Pancreas (tissue), 10 donors: ENCODE measurements at regions not wholly inside any gene's neighbourhood (a gene's known extent, or its start where the extent isn't known, plus 50 kb on each side); places are given as distances from the start of the nearest gene placed in this dataset.

Experiments
- ATAC-seq, 4 donors: fragments of 200-7000 bp; cut with Tn5 transposase; one replicate each; pipeline versions ENCODE4 v1.8.0 to v1.9.1; 2020; ENCODE audit warnings: mild to moderate bottlenecking in 4 of 4, moderate library complexity in 4 of 4
- DNase-seq, 6 donors: peaks; one replicate each; pipeline ENCODE4 v3.0.0-alpha.2; 2020
- FAIRE-seq: peaks from 2 replicates; lab custom pipeline; 2012; peaks lifted over from hg19 to GRCh38; lab: Jason Lieb, UNC
- H3K27ac ChIP-seq, 4 donors: fragments of 200-600 bp; sonication (generic); 1 replicate in 3 of 4; 2 replicates in 1 of 4; pipeline versions ENCODE4 v1.5.0 to v1.8.0; 2020
- H3K27me3 ChIP-seq, 4 donors: fragments of 200-600 bp; one replicate each; pipeline ENCODE4 v1.8.0; 2021
- H3K36me3 ChIP-seq, 3 donors: fragments of 200-600 bp; sonication (generic) in 1 of 3; one replicate each; pipeline versions ENCODE4 v1.5.0 to v1.8.0; 2020 to 2021
- H3K4me1 ChIP-seq, 3 donors: fragments of 200-600 bp; one replicate each; pipeline ENCODE4 v1.8.0; 2021
- H3K4me3 ChIP-seq, 4 donors: fragments of 200-600 bp; sonication (generic) in 2 of 4; one replicate each; pipeline versions ENCODE4 v1.5.0 to v1.8.0; 2020 to 2021
- H3K9me3 ChIP-seq, 4 donors: fragments of 200-600 bp; one replicate each; pipeline ENCODE4 v1.8.0; 2021
- CTCF ChIP-seq, 4 donors: fragments of 200-600 bp; sonication (generic) in 3 of 4; IDR thresholded peaks; one replicate each; pipeline versions ENCODE4 v1.5.0 to v1.8.0; 2021; ENCODE audit warnings: antibody characterized with exemption in 4 of 4
- WGBS, 2 donors: extraction: QIAGEN DNeasy Blood & Tissue Kit; methylation state at CpG; one replicate each; pipeline ENCODE4 v1.1.7; 2013; 5-methylcytosine and 5-hydroxymethylcytosine counted together
- intact Hi-C, 3 donors: fragments of 100-400 bp; cut with DNase I; formaldehyde crosslinking; loops; one replicate each; pipeline versions ENCODE4 v1.11.1 to v1.14.2; 2022
- donor health status: healthy with polysubstance abuse.
- donor health status: DM: no; HTN: no; CAD: no; lungs with moderate emphysema.
- donor health status: DM: no; HTN: no; CAD: no.
- donor health status: control.
- donor health status: control.
- donor health status: Bipolar disorder and iron deficiency.
- donor health status: DM: yes; HTN: yes; CAD: no.
- donor health status: DM: no; HTN: no; CAD: no.
- donor health status: DM: no; HTN: no; CAD: no.
- donor health status: DM: yes; HTN: yes; CAD: no.

DNA sequence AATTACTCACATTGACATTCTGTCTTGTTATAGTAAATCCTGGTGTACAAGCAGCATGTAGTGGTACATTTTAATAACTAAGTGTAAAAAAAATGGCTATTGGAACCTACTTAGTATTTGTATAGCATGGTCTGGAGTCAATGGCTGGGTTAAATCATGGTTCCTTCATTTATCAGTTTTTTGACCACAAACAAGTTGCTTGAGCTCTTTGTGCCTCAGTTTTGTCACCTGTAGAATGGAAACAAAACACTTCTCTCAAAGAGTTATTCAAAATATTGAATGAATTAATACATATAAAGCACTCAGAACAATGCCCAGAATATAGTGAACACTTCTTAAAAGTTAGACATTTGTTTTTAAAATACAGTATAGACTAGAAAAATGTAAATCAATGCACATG is 93.2 kb upstream of the HS3ST5 start:
- H3K36me3 ChIP-seq, result no peaks in the 10 kb centered on the region
- H3K4me3 ChIP-seq, result no peak overlapping the region
- FAIRE-seq (no peak), ATAC-seq (no peak), DNase-seq (no peak)
- H3K9me3 ChIP-seq, result no peaks in the 10 kb centered on the region
- no peaks in the 10 kb centered on the region for H3K27me3 ChIP-seq
- TF ChIP-seq CTCF (IDR thresholded peaks at IDR 0.05), result no peak
- no peak overlapping the region for H3K27ac ChIP-seq
- no peaks in the 10 kb centered on the region for H3K4me1 ChIP-seq
- intact Hi-C loops, result no loop called here

- intact Hi-C loops, result no loop called here
- no peak overlapping the region for H3K4me3 ChIP-seq
- no peaks in the 10 kb centered on the region for H3K36me3 ChIP-seq
- DNase-seq (no peak), ATAC-seq (no peak), FAIRE-seq (no peak)
- TF ChIP-seq CTCF (IDR thresholded peaks at IDR 0.05), result no peak
- no peaks in the 10 kb centered on the region for H3K27me3 ChIP-seq
- no peaks in the 10 kb centered on the region for H3K9me3 ChIP-seq
- no peaks in the 10 kb centered on the region for H3K4me1 ChIP-seq
- WGBS, 2 donors, result 77 to 79% methylated on average over 1 of the region's 1 CpG
- no peak overlapping the region for H3K27ac ChIP-seq
Observed at GRCh38 chr6:114432400-114432799, 89.6 kb upstream of the HS3ST5 start.

GRCh38 chr6:114431641-114432040 is 88.8 kb upstream of the HS3ST5 start:
- no peak for ATAC-seq
- 62 to 86% methylated on average over 1 of the region's 1 CpG for WGBS, 2 donors
- Histone ChIP-seq H3K4me1 (no peaks in the 10 kb centered on the region), H3K4me3 (no peak overlapping the region), H3K27ac (no peak overlapping the region), H3K27me3 (no peaks in the 10 kb centered on the region), H3K36me3 (no peaks in the 10 kb centered on the region), H3K9me3 (no peaks in the 10 kb centered on the region)
- FAIRE-seq, result no peak
- TF ChIP-seq CTCF (IDR thresholded peaks at IDR 0.05), result no peak
- intact Hi-C loops, result no loop called here
- DNase-seq, result no peak

- no peaks in the 10 kb centered on the region for H3K36me3 ChIP-seq
- H3K27me3 ChIP-seq, result no peaks in the 10 kb centered on the region
- intact Hi-C loops, result no loop called here
- no peak for ATAC-seq
- no peaks in the 10 kb centered on the region for H3K4me1 ChIP-seq
- no peak for DNase-seq
- no peaks in the 10 kb centered on the region for H3K9me3 ChIP-seq
- H3K4me3 ChIP-seq, result no peak overlapping the region
- no peak for TF ChIP-seq CTCF (IDR thresholded peaks at IDR 0.05)
- 57 to 58% methylated on average over 4 of the region's 4 CpGs for WGBS, 2 donors
- FAIRE-seq, result no peak
- H3K27ac ChIP-seq, result no peak overlapping the region
Observed at GRCh38 chr6:114430534-114431124, 87.8 kb upstream of the HS3ST5 start.

- no peak for ATAC-seq
- Histone ChIP-seq H3K36me3 (no peaks in the 10 kb centered on the region), H3K9me3 (no peaks in the 10 kb centered on the region), H3K27ac (no peak overlapping the region), H3K4me3 (no peak overlapping the region), H3K27me3 (no peaks in the 10 kb centered on the region), H3K4me1 (no peaks in the 10 kb centered on the region)
- no peak for TF ChIP-seq CTCF (IDR thresholded peaks at IDR 0.05)
- FAIRE-seq, result no peak
- 33 to 34% methylated on average over 2 of the region's 2 CpGs for WGBS, 2 donors
- intact Hi-C loops, result no loop called here
- DNase-seq, result no peak
Observed at GRCh38 chr6:114428341-114428740, 85.5 kb upstream of the HS3ST5 start.
